Sigmoid colon (tissue), 4 donors: ENCODE measurements at regions not wholly inside any gene's neighbourhood (a gene's known extent, or its start where the extent isn't known, plus 50 kb on each side); places are given as distances from the start of the nearest gene placed in this dataset.

Experiments used
- CTCF ChIP-seq, 4 experiments: fragments of 450-650 bp in 3 of 4; fragments of 200-600 bp in 1 of 4; IDR thresholded peaks; one replicate each; pipeline ENCODE4 v1.5.1; 2016 to 2019; ENCODE audit warnings: antibody characterized with exemption in 4 of 4, mild to moderate bottlenecking in 3 of 4, moderate library complexity in 2 of 4
- EP300 ChIP-seq, 4 donors: sonication (generic); formaldehyde crosslinking; IDR thresholded peaks; one replicate each; pipeline ENCODE4 v1.6.1; 2017; ENCODE audit warnings: antibody characterized with exemption in 4 of 4
- POLR2A ChIP-seq, 2 donors: fragments of 450-650 bp; IDR thresholded peaks; one replicate each; pipeline ENCODE4 v1.6.1; 2016; ENCODE audit warnings: antibody characterized with exemption in 2 of 2, mild to moderate bottlenecking in 2 of 2, moderate library complexity in 2 of 2
- POLR2AphosphoS5 ChIP-seq, 4 donors: sonication (generic); formaldehyde crosslinking; IDR thresholded peaks; one replicate each; pipeline ENCODE4 v1.6.1; 2017; ENCODE audit warnings: antibody characterized with exemption in 4 of 4

- TF ChIP-seq CTCF (IDR thresholded peaks at IDR 0.05) (no peak), POLR2A (IDR thresholded peaks at IDR 0.05) (no peak), POLR2AphosphoS5 (IDR thresholded peaks at IDR 0.05) (no peak), EP300 (IDR thresholded peaks at IDR 0.05) (no peak)
Observed at GRCh38 chr18:60082790-60083189, 183.0 kb downstream of the PMAIP1 start.
